IgD-negative memory B cell (primary cell): ENCODE measurements at regions not wholly inside any gene's neighbourhood (a gene's known extent, or its start where the extent isn't known, plus 50 kb on each side); places are given as distances from the start of the nearest gene placed in this dataset.
A peak's percentile ranks its signal among the peaks of the same experiment; 100 is the strongest.

Experiments used
- H3K27ac Mint-ChIP-seq, 3 donors: one replicate each; pipeline ENCODE4 v1.8.0; 2020 to 2022; ENCODE audit warnings: mild to moderate bottlenecking in 3 of 3, mixed read lengths in 3 of 3, moderate library complexity in 1 of 3
- H3K27me3 Mint-ChIP-seq: one replicate; pipeline ENCODE4 v1.8.0; 2021; ENCODE audit warnings: mixed read lengths
- H3K36me3 Mint-ChIP-seq: one replicate; pipeline ENCODE4 v1.8.0; 2020; ENCODE audit warnings: mild to moderate bottlenecking, mixed read lengths
- H3K4me1 Mint-ChIP-seq, 3 donors: one replicate each; pipeline ENCODE4 v1.8.0; 2020 to 2022; ENCODE audit warnings: mixed read lengths in 3 of 3, mild to moderate bottlenecking in 1 of 3
- H3K4me3 Mint-ChIP-seq, 4 donors: one replicate each; pipeline ENCODE4 v1.8.0; 2020 to 2022; ENCODE audit warnings: mild to moderate bottlenecking in 4 of 4, mixed read lengths in 4 of 4, moderate library complexity in 3 of 4
- H3K9me3 Mint-ChIP-seq, 3 donors: one replicate each; pipeline ENCODE4 v1.8.0; 2020 to 2021; ENCODE audit warnings: mixed read lengths in 3 of 3, mild to moderate bottlenecking in 1 of 3

DNA sequence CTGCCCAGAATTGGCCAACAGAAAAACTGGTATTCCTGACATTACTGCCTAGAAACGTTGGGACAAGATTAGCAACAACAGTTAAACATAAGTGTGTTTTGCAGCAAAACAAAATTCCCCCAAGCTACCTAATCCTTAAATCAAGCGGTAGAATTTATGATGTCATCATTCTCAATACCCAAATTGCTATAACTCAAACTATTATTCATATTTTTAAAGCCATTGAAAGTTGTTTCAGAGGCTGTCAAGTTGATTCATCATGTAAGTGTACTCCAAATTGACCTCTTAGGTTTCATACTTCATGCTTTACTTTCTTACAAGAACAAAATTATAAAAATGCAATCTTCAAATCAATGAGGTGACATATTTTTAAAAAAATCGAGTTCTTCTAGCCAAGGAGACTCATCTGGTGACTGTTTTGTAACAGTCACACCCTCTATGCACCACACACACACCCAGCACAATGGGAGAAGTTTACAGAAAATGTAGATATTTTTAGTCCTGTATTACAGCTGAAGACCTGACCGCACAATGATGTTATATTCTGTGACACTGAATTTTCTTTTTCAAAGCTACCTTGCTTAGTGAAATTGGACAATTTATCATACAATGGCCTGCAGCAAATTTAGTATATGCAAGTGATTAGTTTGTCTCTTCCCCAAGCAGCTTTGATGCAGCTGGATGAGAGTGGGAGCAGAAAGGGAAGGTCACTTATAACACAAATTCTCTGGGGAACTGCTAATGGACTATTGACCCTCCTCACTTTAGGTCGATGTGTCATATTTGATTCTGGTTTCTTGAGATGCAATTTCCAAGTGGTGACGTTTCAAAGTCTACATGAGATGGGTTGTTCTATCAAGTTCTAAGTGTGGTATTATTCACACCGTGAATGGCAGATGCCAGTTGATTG, 345.3 kb upstream of the OBI1 start:
- Mint-ChIP-seq H3K27ac (peak overlapping the region in 1 of 3 donors; percentile 13), H3K4me1 (no peaks in the 10 kb centered on the region), H3K36me3 (no peaks in the 10 kb centered on the region), H3K27me3 (peaks cover 4% of the 10 kb centered on the region), H3K9me3 (no peaks in the 10 kb centered on the region), H3K4me3 (no peak overlapping the region)

- no peak overlapping the region for H3K27ac Mint-ChIP-seq
These were observed 340.5 kb upstream of the OBI1 start for GRCh38 chr13:78999494-78999893.

GRCh38 chr13:78998630-78999315, 339.8 kb upstream of the OBI1 start:
- no peaks in the 10 kb centered on the region for H3K9me3 Mint-ChIP-seq
- peaks cover 2% of the 10 kb centered on the region for H3K36me3 Mint-ChIP-seq
- no peak overlapping the region for H3K27ac Mint-ChIP-seq
- H3K4me3 Mint-ChIP-seq: peak overlapping the region in 1 of 4 donors; percentile 9
- H3K4me1 Mint-ChIP-seq: peaks cover 0 to 7% (median 6%) of the 10 kb centered on the region in 3 donors
- H3K27me3 Mint-ChIP-seq: peaks cover 6% of the 10 kb centered on the region

More at GRCh38 chr13:78999494-78999893, 340.5 kb upstream of the OBI1 start:
- Mint-ChIP-seq H3K36me3 (peaks cover 2% of the 10 kb centered on the region), H3K27me3 (peaks cover 8% of the 10 kb centered on the region), H3K4me3 (no peak overlapping the region), H3K9me3 (no peaks in the 10 kb centered on the region), H3K4me1 (peaks cover 0 to 7% (median 6%) of the 10 kb centered on the region in 3 donors)

DNA sequence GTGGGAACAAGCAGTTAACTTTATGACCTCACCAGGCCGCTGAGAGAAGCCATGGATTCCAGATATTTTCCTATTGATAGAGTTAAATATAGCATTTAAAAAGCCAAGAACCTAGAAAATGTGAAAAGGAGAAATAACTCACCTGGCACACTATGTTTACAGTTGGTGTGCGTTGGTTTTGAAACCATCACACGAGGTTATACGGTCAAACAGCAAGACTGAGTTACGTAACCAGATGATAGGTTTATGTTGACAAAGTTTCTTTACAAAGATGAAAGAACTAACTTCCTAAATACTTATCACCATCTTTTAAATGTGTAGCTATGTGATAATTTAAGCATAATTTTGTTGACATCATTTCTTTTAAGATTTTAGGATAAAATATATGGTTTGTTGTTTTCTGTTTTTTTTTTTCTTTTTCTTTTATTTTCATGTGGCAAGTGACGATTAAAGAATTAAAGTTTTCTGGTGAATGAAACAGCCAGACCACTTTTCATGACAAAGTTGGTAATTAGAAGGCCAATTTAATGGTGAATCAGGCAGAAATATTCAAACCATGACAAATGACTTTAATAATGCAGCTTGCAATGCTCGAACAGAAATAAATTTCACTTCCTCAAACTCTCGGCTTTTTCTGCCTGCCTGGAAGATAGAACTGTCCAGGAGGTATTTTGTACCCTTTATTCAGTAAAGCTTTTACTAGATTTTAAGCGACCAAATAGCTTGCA, 339.1 kb upstream of the OBI1 start:
- H3K4me1 Mint-ChIP-seq: peaks cover 0 to 7% (median 6%) of the 10 kb centered on the region in 3 donors
- H3K27ac Mint-ChIP-seq: no peak overlapping the region
- peaks cover 6% of the 10 kb centered on the region for H3K27me3 Mint-ChIP-seq
- no peaks in the 10 kb centered on the region for H3K9me3 Mint-ChIP-seq
- H3K4me3 Mint-ChIP-seq: no peak overlapping the region
- peaks cover 2% of the 10 kb centered on the region for H3K36me3 Mint-ChIP-seq

GRCh38 chr13:78993792-78994191, 334.8 kb upstream of the OBI1 start:
- H3K27ac Mint-ChIP-seq: no peak overlapping the region
- peaks cover 2% of the 10 kb centered on the region for H3K36me3 Mint-ChIP-seq
- no peak overlapping the region for H3K4me3 Mint-ChIP-seq
- no peaks in the 10 kb centered on the region for H3K9me3 Mint-ChIP-seq
- H3K27me3 Mint-ChIP-seq: peaks cover 6% of the 10 kb centered on the region
- H3K4me1 Mint-ChIP-seq: peaks cover 0 to 7% (median 6%) of the 10 kb centered on the region in 3 donors

DNA sequence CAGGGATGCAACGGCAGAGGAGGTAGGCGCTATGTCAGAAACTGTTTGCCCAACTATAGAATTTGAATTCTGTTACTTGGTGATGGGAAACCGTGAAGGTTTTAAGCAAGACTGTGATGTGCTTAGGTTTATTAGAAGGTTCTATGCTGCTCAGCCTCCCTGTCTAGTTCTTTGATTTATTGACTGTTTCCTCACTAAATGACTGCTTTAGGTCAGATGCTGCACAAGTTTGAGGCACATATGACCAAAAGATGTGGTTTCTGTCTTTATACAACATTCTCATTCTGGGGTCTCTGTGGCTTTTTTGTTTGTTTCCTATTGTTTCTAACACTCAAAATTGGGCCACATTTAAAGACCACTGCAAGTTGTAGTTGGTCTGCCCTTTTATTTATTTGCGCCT, 323.0 kb upstream of the OBI1 start:
- Mint-ChIP-seq H3K9me3 (no peaks in the 10 kb centered on the region), H3K27me3 (peaks cover 4% of the 10 kb centered on the region), H3K27ac (no peak overlapping the region), H3K4me3 (no peak overlapping the region), H3K4me1 (peaks cover 0 to 3% (median 2%) of the 10 kb centered on the region in 3 donors), H3K36me3 (no peaks in the 10 kb centered on the region)

DNA sequence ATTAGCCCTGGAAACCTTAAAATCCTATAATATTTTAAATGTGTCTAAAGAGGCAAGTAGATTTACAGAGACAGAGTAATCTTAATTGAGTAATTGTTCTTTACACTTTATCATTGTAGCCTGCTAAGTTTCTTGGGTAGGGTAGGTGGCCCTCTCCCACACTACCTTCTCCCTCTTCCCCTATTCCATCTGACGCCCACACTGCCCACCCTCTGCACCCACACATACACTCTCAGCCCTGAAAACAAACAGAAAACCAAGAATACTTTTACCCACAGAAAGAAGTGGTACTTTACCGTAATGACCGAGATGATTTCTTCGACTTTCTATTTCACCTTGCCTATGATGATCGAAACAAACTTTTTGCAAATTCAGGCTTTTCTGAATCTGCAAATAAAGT, 320.4 kb upstream of the OBI1 start:
- Mint-ChIP-seq H3K9me3 (no peaks in the 10 kb centered on the region), H3K4me1 (peaks cover 0 to 3% (median 2%) of the 10 kb centered on the region in 3 donors), H3K4me3 (no peak overlapping the region), H3K27ac (no peak overlapping the region), H3K27me3 (peaks cover 8% of the 10 kb centered on the region), H3K36me3 (no peaks in the 10 kb centered on the region)

- Mint-ChIP-seq H3K36me3 (no peaks in the 10 kb centered on the region), H3K4me3 (no peak overlapping the region), H3K9me3 (no peaks in the 10 kb centered on the region), H3K27ac (no peak overlapping the region), H3K4me1 (peaks cover 0 to 3% (median 2%) of the 10 kb centered on the region in 3 donors), H3K27me3 (peaks cover 8% of the 10 kb centered on the region)
These were observed 319.5 kb upstream of the OBI1 start for GRCh38 chr13:78978381-78978998.

DNA sequence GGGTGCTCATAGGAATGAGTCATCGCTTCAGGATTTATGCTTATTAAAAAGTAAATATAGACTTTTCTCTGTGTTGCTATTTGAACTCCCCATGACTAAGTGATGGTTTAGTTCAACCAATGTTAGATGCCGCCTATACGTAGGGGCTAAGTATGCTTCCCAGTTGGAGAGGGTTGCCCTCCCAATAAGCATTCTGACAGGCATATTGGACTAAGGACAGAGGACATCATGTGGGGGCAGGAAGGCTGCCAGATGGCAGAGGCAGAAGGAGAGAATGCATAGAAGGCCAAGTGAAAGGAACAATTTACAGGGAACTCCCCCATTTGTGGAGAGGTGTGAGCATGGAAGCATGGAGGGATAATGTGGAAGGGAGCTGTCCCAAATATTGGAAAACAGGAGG, 318.4 kb upstream of the OBI1 start:
- Mint-ChIP-seq H3K27ac (no peak overlapping the region), H3K36me3 (no peaks in the 10 kb centered on the region), H3K27me3 (peaks cover 6% of the 10 kb centered on the region), H3K4me3 (no peak overlapping the region), H3K4me1 (peaks cover 0 to 3% (median 2%) of the 10 kb centered on the region in 3 donors), H3K9me3 (no peaks in the 10 kb centered on the region)

- H3K27ac Mint-ChIP-seq: no peak overlapping the region
- peaks cover 0 to 3% (median 2%) of the 10 kb centered on the region in 3 donors for H3K4me1 Mint-ChIP-seq
- H3K4me3 Mint-ChIP-seq: no peak overlapping the region
- H3K9me3 Mint-ChIP-seq: no peaks in the 10 kb centered on the region
- peaks cover 5% of the 10 kb centered on the region for H3K27me3 Mint-ChIP-seq
- H3K36me3 Mint-ChIP-seq: no peaks in the 10 kb centered on the region
These were observed 317.7 kb upstream of the OBI1 start for GRCh38 chr13:78976696-78977095.

DNA sequence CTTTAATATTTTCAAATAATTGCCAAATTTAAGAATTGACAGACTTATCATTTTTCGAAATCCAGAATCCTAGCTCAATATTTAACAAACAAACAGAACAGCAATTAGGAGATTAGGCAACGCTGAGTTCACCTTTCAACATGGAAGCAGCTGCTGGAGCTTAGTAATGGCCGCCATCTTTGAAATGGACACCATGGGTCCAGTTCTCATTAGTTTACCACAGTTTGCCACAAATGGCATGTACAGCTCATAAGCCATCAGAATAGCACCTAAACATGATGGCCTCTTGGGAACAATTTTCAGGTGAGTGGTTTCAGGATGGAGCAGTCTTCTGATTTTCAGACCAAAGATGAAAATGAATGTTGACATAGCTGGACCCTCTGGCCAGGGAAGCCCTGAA, 313.6 kb upstream of the OBI1 start:
- Mint-ChIP-seq H3K4me3 (no peak overlapping the region), H3K9me3 (peaks cover 3 to 5% (median 4%) of the 10 kb centered on the region in 3 donors), H3K27ac (no peak overlapping the region), H3K27me3 (peaks cover 7% of the 10 kb centered on the region), H3K4me1 (peaks cover 0 to 1% (median 0%) of the 10 kb centered on the region in 3 donors), H3K36me3 (peaks cover 2% of the 10 kb centered on the region)

- Mint-ChIP-seq H3K27ac (no peak overlapping the region), H3K9me3 (peaks cover 3 to 5% (median 4%) of the 10 kb centered on the region in 3 donors), H3K4me3 (no peak overlapping the region), H3K4me1 (peaks cover 0 to 1% (median 0%) of the 10 kb centered on the region in 3 donors), H3K36me3 (peaks cover 2% of the 10 kb centered on the region), H3K27me3 (peaks cover 7% of the 10 kb centered on the region)
These were observed 312.5 kb upstream of the OBI1 start for GRCh38 chr13:78971355-78972025.

GRCh38 chr13:78960881-78961280, 301.9 kb upstream of the OBI1 start:
- no peaks in the 10 kb centered on the region for H3K4me1 Mint-ChIP-seq
- no peaks in the 10 kb centered on the region for H3K36me3 Mint-ChIP-seq
- no peaks in the 10 kb centered on the region for H3K9me3 Mint-ChIP-seq
- no peaks in the 10 kb centered on the region for H3K27me3 Mint-ChIP-seq
- no peak overlapping the region for H3K27ac Mint-ChIP-seq
- H3K4me3 Mint-ChIP-seq: no peak overlapping the region

- Mint-ChIP-seq H3K27ac (no peak overlapping the region), H3K9me3 (no peaks in the 10 kb centered on the region), H3K4me3 (no peak overlapping the region), H3K27me3 (peaks cover 5% of the 10 kb centered on the region), H3K4me1 (no peaks in the 10 kb centered on the region), H3K36me3 (no peaks in the 10 kb centered on the region)
These were observed 299.1 kb upstream of the OBI1 start for GRCh38 chr13:78958006-78958405.
